ENCODE measurements at regions not wholly inside any gene's neighbourhood (a gene's known extent, or its start where the extent isn't known, plus 50 kb on each side); places are given as distances from the start of the nearest gene placed in this dataset.

GRCh38 chr15:37370941-37371340 is 270.6 kb upstream of the MEIS2 start:
- H3K9ac ChIP-seq (ENCODE audit: low read depth in 1 of 2, low read length in 2 of 2), result no peak overlapping the region
- TF ChIP-seq CTCF (IDR thresholded peaks at IDR 0.05; ENCODE audit: low read depth, low read length, missing input control) (no peak), ATF3 (IDR thresholded peaks at IDR 0.05) (no peak), FOXA1 (IDR thresholded peaks at IDR 0.05) (no peak), NR2F2 (IDR thresholded peaks at IDR 0.05) (no peak)
- WGBS, result 62% methylated on average over 2 of the region's 2 CpGs
- no peak for DNase-seq (ENCODE audit: low spot score)
- H3K27me3 ChIP-seq (ENCODE audit: control insufficient read depth in 4 of 4, insufficient read depth in 4 of 4, low read length in 3 of 4), result no peaks in the 10 kb centered on the region
- H3K4me3 ChIP-seq (ENCODE audit: low read depth in 1 of 3, low read length in 3 of 3), result no peak overlapping the region
- H3K4me1 ChIP-seq (ENCODE audit: control insufficient read depth in 4 of 4, insufficient read depth in 4 of 4, low read length in 3 of 4), result no peaks in the 10 kb centered on the region
- H3K36me3 ChIP-seq (ENCODE audit: control insufficient read depth in 4 of 4, insufficient read depth in 3 of 4, low read depth in 1 of 4, low read length in 3 of 4), result no peaks in the 10 kb centered on the region
- no peak overlapping the region for H3K27ac ChIP-seq (ENCODE audit: low read depth in 1 of 2, low read length in 2 of 2)
- no peaks in the 10 kb centered on the region for H3K9me3 ChIP-seq (ENCODE audit: control insufficient read depth in 4 of 4, low read length in 3 of 4)

DNA sequence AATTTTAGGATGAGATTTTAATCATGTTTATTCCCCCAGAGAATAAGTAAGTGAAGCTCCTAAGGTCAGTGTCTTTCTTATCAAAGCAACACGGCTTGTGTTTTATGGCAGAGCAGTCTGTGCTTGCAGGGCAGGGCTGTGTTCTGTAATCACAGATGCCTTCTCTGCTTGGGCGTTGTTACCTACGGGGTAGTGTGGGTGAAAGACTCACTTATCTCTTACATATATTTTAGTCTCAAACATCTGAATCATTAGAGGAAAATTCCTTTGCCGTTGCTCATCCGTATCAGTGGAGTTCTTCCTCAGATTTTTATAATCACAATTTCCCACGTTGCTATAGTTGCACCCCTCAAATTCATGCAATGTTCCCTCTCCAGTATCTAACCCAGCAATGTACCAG is 271.7 kb upstream of the MEIS2 start:
- DNase-seq (ENCODE audit: low spot score), result no peak
- no peak for TF ChIP-seq EGR1 (IDR thresholded peaks at IDR 0.05; ENCODE audit: low read depth in 2 of 2)
- no peak for TF ChIP-seq HNF4G (IDR thresholded peaks at IDR 0.05)
- no peak for TF ChIP-seq JUND (IDR thresholded peaks at IDR 0.05)
- Histone ChIP-seq H3K4me3 (ENCODE audit: low read depth in 1 of 3, low read length in 3 of 3) (no peak overlapping the region), H3K4me1 (ENCODE audit: control insufficient read depth in 4 of 4, insufficient read depth in 4 of 4, low read length in 3 of 4) (no peaks in the 10 kb centered on the region), H3K27me3 (ENCODE audit: control insufficient read depth in 4 of 4, insufficient read depth in 4 of 4, low read length in 3 of 4) (no peaks in the 10 kb centered on the region), H3K27ac (ENCODE audit: low read depth in 1 of 2, low read length in 2 of 2) (no peak overlapping the region), H3K9me3 (ENCODE audit: control insufficient read depth in 4 of 4, low read length in 3 of 4) (no peaks in the 10 kb centered on the region), H3K36me3 (ENCODE audit: control insufficient read depth in 4 of 4, insufficient read depth in 3 of 4, low read depth in 1 of 4, low read length in 3 of 4) (no peaks in the 10 kb centered on the region), H3K9ac (ENCODE audit: low read depth in 1 of 2, low read length in 2 of 2) (no peak overlapping the region)
- WGBS, result 69% methylated on average over 6 of the region's 6 CpGs

DNA sequence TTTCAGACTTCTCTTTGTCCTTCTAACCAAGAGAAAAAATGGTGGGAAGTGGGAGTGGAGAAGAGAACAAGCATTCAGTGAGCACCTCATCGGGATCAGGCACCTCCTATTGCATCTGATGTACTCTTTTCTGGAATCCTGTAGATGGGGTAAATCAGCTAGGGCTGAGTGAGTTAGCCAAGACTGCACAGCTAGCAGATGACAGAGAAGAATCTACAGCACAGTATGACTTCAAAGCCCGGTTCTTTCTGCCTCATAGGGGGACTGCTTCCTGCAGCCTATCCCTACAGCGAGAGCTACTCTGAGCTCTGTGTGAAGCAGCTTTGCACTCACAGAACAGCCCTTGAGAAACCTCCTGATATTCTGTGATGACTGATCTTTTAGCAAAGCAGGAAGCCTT is 275.2 kb upstream of the MEIS2 start:
- Histone ChIP-seq H3K36me3 (ENCODE audit: control insufficient read depth in 4 of 4, insufficient read depth in 3 of 4, low read depth in 1 of 4, low read length in 3 of 4) (no peaks in the 10 kb centered on the region), H3K27me3 (ENCODE audit: control insufficient read depth in 4 of 4, insufficient read depth in 4 of 4, low read length in 3 of 4) (no peaks in the 10 kb centered on the region), H3K9ac (ENCODE audit: low read depth in 1 of 2, low read length in 2 of 2) (no peak overlapping the region), H3K4me1 (ENCODE audit: control insufficient read depth in 4 of 4, insufficient read depth in 4 of 4, low read length in 3 of 4) (no peaks in the 10 kb centered on the region), H3K4me3 (ENCODE audit: low read depth in 1 of 3, low read length in 3 of 3) (no peak overlapping the region), H3K9me3 (ENCODE audit: control insufficient read depth in 4 of 4, low read length in 3 of 4) (no peaks in the 10 kb centered on the region), H3K27ac (ENCODE audit: low read depth in 1 of 2, low read length in 2 of 2) (no peak overlapping the region)
- DNase-seq (ENCODE audit: low spot score), result no peak
- TF ChIP-seq FOXA2 (IDR thresholded peaks at IDR 0.05) (no peak), NR2F2 (IDR thresholded peaks at IDR 0.05) (no peak), HNF4A (conservative IDR thresholded peaks at IDR 0.05) (no peak), CTCF (IDR thresholded peaks at IDR 0.05; ENCODE audit: low read depth, low read length, missing input control) (no peak), RXRA (IDR thresholded peaks at IDR 0.05) (no peak), HNF4G (IDR thresholded peaks at IDR 0.05) (no peak), EGR1 (IDR thresholded peaks at IDR 0.05; ENCODE audit: low read depth in 2 of 2) (no peak), REST (IDR thresholded peaks at IDR 0.05) (no peak), JUND (IDR thresholded peaks at IDR 0.05) (no peak), FOXA1 (IDR thresholded peaks at IDR 0.05) (no peak), SP1 (IDR thresholded peaks at IDR 0.05) (no peak), YY1 (IDR thresholded peaks at IDR 0.05) (no peak)
- TF ChIP-seq, protein P1, sequence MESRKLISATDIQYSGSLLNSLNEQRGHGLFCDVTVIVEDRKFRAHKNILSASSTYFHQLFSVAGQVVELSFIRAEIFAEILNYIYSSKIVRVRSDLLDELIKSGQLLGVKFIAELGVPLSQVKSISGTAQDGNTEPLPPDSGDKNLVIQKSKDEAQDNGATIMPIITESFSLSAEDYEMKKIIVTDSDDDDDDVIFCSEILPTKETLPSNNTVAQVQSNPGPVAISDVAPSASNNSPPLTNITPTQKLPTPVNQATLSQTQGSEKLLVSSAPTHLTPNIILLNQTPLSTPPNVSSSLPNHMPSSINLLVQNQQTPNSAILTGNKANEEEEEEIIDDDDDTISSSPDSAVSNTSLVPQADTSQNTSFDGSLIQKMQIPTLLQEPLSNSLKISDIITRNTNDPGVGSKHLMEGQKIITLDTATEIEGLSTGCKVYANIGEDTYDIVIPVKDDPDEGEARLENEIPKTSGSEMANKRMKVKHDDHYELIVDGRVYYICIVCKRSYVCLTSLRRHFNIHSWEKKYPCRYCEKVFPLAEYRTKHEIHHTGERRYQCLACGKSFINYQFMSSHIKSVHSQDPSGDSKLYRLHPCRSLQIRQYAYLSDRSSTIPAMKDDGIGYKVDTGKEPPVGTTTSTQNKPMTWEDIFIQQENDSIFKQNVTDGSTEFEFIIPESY (IDR thresholded peaks at IDR 0.05), result no peak
- 52% methylated on average over 3 of the region's 3 CpGs for WGBS

Measured in liver (tissue), 8 donors.